ENCODE measurements at regions not wholly inside any gene's neighbourhood (a gene's known extent, or its start where the extent isn't known, plus 50 kb on each side); places are given as distances from the start of the nearest gene placed in this dataset.

DNA sequence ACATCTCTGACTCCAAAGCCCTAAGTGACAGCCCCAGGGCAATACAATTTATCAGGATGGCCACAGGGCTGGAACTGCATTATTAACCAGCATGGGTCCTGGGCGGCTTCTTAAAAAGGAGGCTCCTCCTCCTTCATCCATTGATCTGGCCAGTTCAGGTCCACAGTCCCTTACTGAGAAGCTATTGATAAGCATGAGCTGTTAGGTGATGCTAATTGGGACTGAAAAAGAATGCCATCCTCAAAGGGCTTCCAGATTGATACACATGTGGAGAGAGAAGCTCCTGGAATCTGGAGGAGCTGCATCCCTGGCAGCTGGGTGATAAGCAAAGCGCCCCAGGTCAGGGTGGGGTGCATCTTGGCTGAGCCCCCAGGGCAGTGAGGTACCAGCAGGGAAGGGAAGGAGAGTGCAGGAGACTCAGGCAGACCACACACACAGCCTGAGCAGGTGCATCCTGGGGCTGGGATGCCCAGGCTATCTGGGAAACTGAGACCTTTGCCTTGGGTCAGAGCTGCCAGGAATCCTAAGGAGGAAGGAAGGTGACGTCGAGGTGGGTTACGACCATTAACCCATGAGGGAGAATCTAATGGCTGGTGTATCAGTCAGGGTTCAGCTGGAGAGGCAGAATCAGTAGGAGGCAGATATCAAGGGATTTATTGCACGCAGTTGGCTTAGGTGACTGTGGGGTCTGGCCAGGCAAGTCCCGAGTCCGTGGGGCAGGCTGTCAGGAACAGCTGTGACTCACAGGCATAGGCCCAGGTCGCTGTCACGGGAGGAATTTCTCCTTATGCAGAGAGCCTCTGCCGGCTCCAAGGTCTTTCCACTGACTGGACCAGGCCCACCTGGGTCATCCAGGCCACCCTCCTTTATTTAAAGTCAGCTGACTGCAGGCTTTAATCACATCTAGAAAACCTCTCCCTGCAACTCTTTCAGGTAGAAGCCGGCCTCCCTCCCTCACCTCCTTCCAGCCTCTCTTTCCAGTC is 261.2 kb downstream of the BMP7 start:
- H3K36me3 Mint-ChIP-seq (ENCODE audit: low read depth, unreplicated experiment) = no peaks in the 10 kb centered on the region
- peaks cover 6% of the 10 kb centered on the region for H3K27me3 Mint-ChIP-seq (ENCODE audit: unreplicated experiment)
- no peaks in the 10 kb centered on the region for H3K9me3 Mint-ChIP-seq (ENCODE audit: unreplicated experiment)
- no peak for DNase-seq (ENCODE audit: low spot score)
- TF ChIP-seq, protein P1, sequence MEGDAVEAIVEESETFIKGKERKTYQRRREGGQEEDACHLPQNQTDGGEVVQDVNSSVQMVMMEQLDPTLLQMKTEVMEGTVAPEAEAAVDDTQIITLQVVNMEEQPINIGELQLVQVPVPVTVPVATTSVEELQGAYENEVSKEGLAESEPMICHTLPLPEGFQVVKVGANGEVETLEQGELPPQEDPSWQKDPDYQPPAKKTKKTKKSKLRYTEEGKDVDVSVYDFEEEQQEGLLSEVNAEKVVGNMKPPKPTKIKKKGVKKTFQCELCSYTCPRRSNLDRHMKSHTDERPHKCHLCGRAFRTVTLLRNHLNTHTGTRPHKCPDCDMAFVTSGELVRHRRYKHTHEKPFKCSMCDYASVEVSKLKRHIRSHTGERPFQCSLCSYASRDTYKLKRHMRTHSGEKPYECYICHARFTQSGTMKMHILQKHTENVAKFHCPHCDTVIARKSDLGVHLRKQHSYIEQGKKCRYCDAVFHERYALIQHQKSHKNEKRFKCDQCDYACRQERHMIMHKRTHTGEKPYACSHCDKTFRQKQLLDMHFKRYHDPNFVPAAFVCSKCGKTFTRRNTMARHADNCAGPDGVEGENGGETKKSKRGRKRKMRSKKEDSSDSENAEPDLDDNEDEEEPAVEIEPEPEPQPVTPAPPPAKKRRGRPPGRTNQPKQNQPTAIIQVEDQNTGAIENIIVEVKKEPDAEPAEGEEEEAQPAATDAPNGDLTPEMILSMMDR (IDR thresholded peaks at IDR 0.05; ENCODE audit: unreplicated experiment) = no peak
- H3K27ac Mint-ChIP-seq (ENCODE audit: unreplicated experiment) = no peak overlapping the region
- H3K4me3 Mint-ChIP-seq (ENCODE audit: unreplicated experiment) = no peak overlapping the region
- H3K4me1 Mint-ChIP-seq (ENCODE audit: unreplicated experiment) = no peaks in the 10 kb centered on the region

DNA sequence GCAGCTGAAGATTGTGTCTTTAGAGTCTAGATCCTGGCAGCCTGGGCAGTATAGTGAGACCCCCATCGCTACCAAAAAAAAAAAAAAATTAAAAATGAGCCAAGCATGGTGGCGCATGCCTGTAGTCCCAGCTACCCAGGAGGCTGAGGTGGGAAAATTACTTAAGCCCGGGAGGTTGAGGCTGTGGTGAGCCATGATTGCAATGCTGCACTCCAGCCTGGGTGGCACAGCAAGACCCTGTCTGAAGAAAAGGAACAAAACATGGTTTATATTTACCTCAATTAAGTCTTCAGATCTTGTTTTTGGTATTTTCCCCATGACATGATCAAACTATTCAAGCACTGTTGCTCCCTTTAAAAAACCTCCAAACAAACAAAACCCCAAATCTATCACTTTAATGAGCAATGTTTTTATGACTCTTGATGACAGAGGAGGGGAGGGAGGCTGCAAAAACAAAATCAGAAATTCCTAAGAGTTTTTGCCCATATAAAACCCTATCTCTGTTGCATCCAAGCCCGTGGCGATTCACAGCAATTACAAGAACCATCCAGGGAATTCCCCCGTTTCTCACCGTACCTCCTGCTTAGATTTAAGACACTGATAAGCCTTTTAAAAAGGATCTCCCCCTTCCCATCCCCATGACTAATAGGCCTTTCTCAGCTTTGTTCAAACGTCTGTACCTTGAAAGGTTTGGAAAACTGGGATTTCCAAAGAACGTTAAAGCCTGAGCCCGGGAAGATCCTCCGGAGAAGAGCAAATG is 259.9 kb downstream of the BMP7 start:
- H3K9me3 Mint-ChIP-seq (ENCODE audit: unreplicated experiment) = no peaks in the 10 kb centered on the region
- peaks cover 5% of the 10 kb centered on the region for H3K27me3 Mint-ChIP-seq (ENCODE audit: unreplicated experiment)
- H3K27ac Mint-ChIP-seq (ENCODE audit: unreplicated experiment) = no peak overlapping the region
- H3K4me1 Mint-ChIP-seq (ENCODE audit: unreplicated experiment) = no peaks in the 10 kb centered on the region
- no peaks in the 10 kb centered on the region for H3K36me3 Mint-ChIP-seq (ENCODE audit: low read depth, unreplicated experiment)
- no peak for DNase-seq (ENCODE audit: low spot score)
- H3K4me3 Mint-ChIP-seq (ENCODE audit: unreplicated experiment) = no peak overlapping the region
- TF ChIP-seq, protein P1 (IDR thresholded peaks at IDR 0.05; ENCODE audit: unreplicated experiment) = no peak

DNA sequence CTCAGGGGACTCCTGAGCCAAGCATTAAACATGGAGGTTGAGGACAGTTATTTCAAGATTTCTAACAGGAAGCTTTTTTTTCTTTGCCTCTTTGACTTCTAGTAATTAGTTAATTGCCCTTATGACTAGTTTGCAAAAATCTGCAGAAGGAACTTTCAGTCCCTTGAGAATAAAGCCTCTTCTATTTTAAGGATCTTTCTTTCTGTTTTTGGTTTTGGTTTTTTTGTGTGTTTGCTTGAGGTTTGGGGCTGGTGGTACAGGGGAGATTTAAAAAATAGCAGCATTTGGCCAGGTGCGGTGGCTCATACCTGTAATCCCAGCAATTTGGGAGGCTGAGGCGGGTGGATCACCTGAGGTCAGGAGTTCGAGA is 259.3 kb downstream of the BMP7 start:
- H3K27me3 Mint-ChIP-seq (ENCODE audit: unreplicated experiment) = peaks cover 5% of the 10 kb centered on the region
- H3K4me3 Mint-ChIP-seq (ENCODE audit: unreplicated experiment) = no peak overlapping the region
- TF ChIP-seq, protein P1 (IDR thresholded peaks at IDR 0.05; ENCODE audit: unreplicated experiment) = no peak
- no peak overlapping the region for H3K27ac Mint-ChIP-seq (ENCODE audit: unreplicated experiment)
- H3K9me3 Mint-ChIP-seq (ENCODE audit: unreplicated experiment) = no peaks in the 10 kb centered on the region
- no peaks in the 10 kb centered on the region for H3K4me1 Mint-ChIP-seq (ENCODE audit: unreplicated experiment)
- DNase-seq (ENCODE audit: low spot score) = no peak
- no peaks in the 10 kb centered on the region for H3K36me3 Mint-ChIP-seq (ENCODE audit: low read depth, unreplicated experiment)

DNA sequence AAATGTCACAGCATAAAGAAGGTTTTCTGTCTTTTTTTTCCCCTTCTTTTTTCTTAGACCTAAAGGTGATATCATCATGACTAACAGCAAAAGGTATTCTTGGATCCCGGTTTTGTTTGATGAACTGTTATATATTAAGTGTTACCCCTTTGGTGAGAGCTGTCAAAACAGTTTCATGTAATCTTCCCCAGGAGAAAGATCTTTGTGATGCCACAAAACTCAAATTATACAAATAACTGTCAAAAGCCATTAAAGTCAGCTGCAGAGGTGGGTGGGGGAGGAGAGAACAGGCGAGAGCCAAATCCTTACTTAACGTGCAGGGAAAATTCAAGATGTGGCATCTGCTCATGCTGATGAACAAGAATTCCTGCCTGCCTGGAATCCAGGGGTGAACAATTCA is 258.2 kb downstream of the BMP7 start:
- Mint-ChIP-seq H3K4me1 (ENCODE audit: unreplicated experiment) (no peaks in the 10 kb centered on the region), H3K27me3 (ENCODE audit: unreplicated experiment) (peaks cover 5% of the 10 kb centered on the region), H3K36me3 (ENCODE audit: low read depth, unreplicated experiment) (no peaks in the 10 kb centered on the region), H3K9me3 (ENCODE audit: unreplicated experiment) (no peaks in the 10 kb centered on the region), H3K4me3 (ENCODE audit: unreplicated experiment) (no peak overlapping the region), H3K27ac (ENCODE audit: unreplicated experiment) (no peak overlapping the region)
- DNase-seq (ENCODE audit: low spot score) = no peak
- TF ChIP-seq, protein P1 (IDR thresholded peaks at IDR 0.05; ENCODE audit: unreplicated experiment) = no peak
